ENCODE measurements at regions not wholly inside any gene's neighbourhood (a gene's known extent, or its start where the extent isn't known, plus 50 kb on each side); places are given as distances from the start of the nearest gene placed in this dataset.

GRCh38 chr2:34029073-34029472 lies 430.0 kb upstream of the FAM98A start:
- no peak for TF ChIP-seq EZH2 (IDR thresholded peaks at IDR 0.05; ENCODE audit: low read depth)
- TF ChIP-seq CTCF (conservative IDR thresholded peaks at IDR 0.05) = no peak

Measured in PC-9 (cell line).